Lower lobe of right lung (tissue), 2 donors: ENCODE measurements at regions not wholly inside any gene's neighbourhood (a gene's known extent, or its start where the extent isn't known, plus 50 kb on each side); places are given as distances from the start of the nearest gene placed in this dataset.

Experiments used
- ATAC-seq, 2 donors: fragments of 200-7000 bp; cut with Tn5 transposase; one replicate each; pipeline ENCODE4 v1.9.1; 2020 to 2022; ENCODE audit warnings: mild to moderate bottlenecking in 2 of 2, moderate library complexity in 2 of 2
- DNase-seq: peaks from one replicate; pipeline ENCODE4 v3.0.0-alpha.2; 2020
- H3K27ac ChIP-seq: fragments of 200-600 bp; one replicate; pipeline ENCODE4 v1.8.0; 2022
- H3K27me3 ChIP-seq: fragments of 200-600 bp; one replicate; pipeline ENCODE4 v1.8.0; 2022; ENCODE audit warnings: low read depth
- H3K36me3 ChIP-seq: fragments of 200-600 bp; one replicate; pipeline ENCODE4 v1.8.0; 2022; ENCODE audit warnings: mild to moderate bottlenecking
- H3K4me1 ChIP-seq: fragments of 200-600 bp; one replicate; pipeline ENCODE4 v1.8.0; 2022
- H3K4me3 ChIP-seq: fragments of 200-600 bp; one replicate; pipeline ENCODE4 v1.8.0; 2022; ENCODE audit warnings: mild to moderate bottlenecking
- H3K9me3 ChIP-seq: fragments of 200-600 bp; one replicate; pipeline ENCODE4 v1.8.0; 2022
- CTCF ChIP-seq: fragments of 200-600 bp; IDR thresholded peaks from one replicate; pipeline ENCODE4 v1.8.0; 2022; ENCODE audit warnings: antibody characterized with exemption, mild to moderate bottlenecking
- intact Hi-C: fragments of 100-400 bp; cut with DNase I; formaldehyde crosslinking; loops from one replicate; pipeline ENCODE4 v1.11.0; 2022
- donor health status: DM: no; HTN: yes; CAD: no; lungs with severe emphysema.

- no peaks in the 10 kb centered on the region for H3K36me3 ChIP-seq
- no peak for DNase-seq
- no peak for TF ChIP-seq CTCF
- H3K4me3 ChIP-seq = no peak overlapping the region
- no peaks in the 10 kb centered on the region for H3K4me1 ChIP-seq
- intact Hi-C loops = no loop called here
- no peak overlapping the region for H3K27ac ChIP-seq
- H3K9me3 ChIP-seq = no peaks in the 10 kb centered on the region
- no peak for ATAC-seq
- no peaks in the 10 kb centered on the region for H3K27me3 ChIP-seq
These were observed 203.5 kb downstream of the TAF11L14 start for GRCh38 chr5:17837757-17838156.

GRCh38 chr5:17838469-17838868, 204.2 kb downstream of the TAF11L14 start:
- no peaks in the 10 kb centered on the region for H3K9me3 ChIP-seq
- no peak for DNase-seq
- intact Hi-C loops = no loop called here
- no peaks in the 10 kb centered on the region for H3K4me1 ChIP-seq
- TF ChIP-seq CTCF = no peak
- no peak overlapping the region for H3K27ac ChIP-seq
- no peaks in the 10 kb centered on the region for H3K36me3 ChIP-seq
- ATAC-seq = no peak
- no peaks in the 10 kb centered on the region for H3K27me3 ChIP-seq
- no peak overlapping the region for H3K4me3 ChIP-seq

GRCh38 chr5:17839848-17840247, 205.6 kb downstream of the TAF11L14 start:
- H3K27ac ChIP-seq = no peak overlapping the region
- H3K9me3 ChIP-seq = no peaks in the 10 kb centered on the region
- no peaks in the 10 kb centered on the region for H3K4me1 ChIP-seq
- intact Hi-C loops = no loop called here
- no peaks in the 10 kb centered on the region for H3K27me3 ChIP-seq
- ATAC-seq (no peak), DNase-seq (no peak)
- no peak overlapping the region for H3K4me3 ChIP-seq
- TF ChIP-seq CTCF = no peak
- no peaks in the 10 kb centered on the region for H3K36me3 ChIP-seq

- no peak for TF ChIP-seq CTCF
- H3K36me3 ChIP-seq = no peaks in the 10 kb centered on the region
- no peaks in the 10 kb centered on the region for H3K4me1 ChIP-seq
- no peak for DNase-seq
- H3K27me3 ChIP-seq = no peaks in the 10 kb centered on the region
- no peaks in the 10 kb centered on the region for H3K9me3 ChIP-seq
- no peak for ATAC-seq
- no peak overlapping the region for H3K27ac ChIP-seq
- no peak overlapping the region for H3K4me3 ChIP-seq
- intact Hi-C loops = no loop called here
These were observed 212.2 kb downstream of the TAF11L14 start for GRCh38 chr5:17846496-17846895.

- TF ChIP-seq CTCF = no peak
- H3K27ac ChIP-seq = no peak overlapping the region
- no peaks in the 10 kb centered on the region for H3K27me3 ChIP-seq
- intact Hi-C loops = no loop called here
- ATAC-seq (no peak), DNase-seq (no peak)
- no peak overlapping the region for H3K4me3 ChIP-seq
- H3K36me3 ChIP-seq = no peaks in the 10 kb centered on the region
- no peaks in the 10 kb centered on the region for H3K9me3 ChIP-seq
- H3K4me1 ChIP-seq = no peaks in the 10 kb centered on the region
These were observed 213.0 kb downstream of the TAF11L14 start for GRCh38 chr5:17847286-17847685.

GRCh38 chr5:17852111-17852510, 217.9 kb downstream of the TAF11L14 start:
- intact Hi-C loops = no loop called here
- H3K4me1 ChIP-seq = no peaks in the 10 kb centered on the region
- no peak overlapping the region for H3K27ac ChIP-seq
- no peak overlapping the region for H3K4me3 ChIP-seq
- no peaks in the 10 kb centered on the region for H3K27me3 ChIP-seq
- H3K9me3 ChIP-seq = no peaks in the 10 kb centered on the region
- ATAC-seq (no peak), DNase-seq (no peak)
- H3K36me3 ChIP-seq = no peaks in the 10 kb centered on the region
- no peak for TF ChIP-seq CTCF
